ENCODE measurements at regions not wholly inside any gene's neighbourhood (a gene's known extent, or its start where the extent isn't known, plus 50 kb on each side); places are given as distances from the start of the nearest gene placed in this dataset.

GRCh38 chr7:9324513-9324912 is 891.1 kb downstream of the NXPH1 start:
- no peak overlapping the region for H3K9ac ChIP-seq (ENCODE audit: low read length)
- no peaks in the 10 kb centered on the region for H4K20me1 ChIP-seq (ENCODE audit: insufficient read depth, low read length)

GRCh38 chr7:9328296-9328695 is 894.9 kb downstream of the NXPH1 start:
- H3F3A ChIP-seq (ENCODE audit: insufficient read depth, low read length): no peaks in the 10 kb centered on the region

More at GRCh38 chr7:9324513-9324912, 891.1 kb downstream of the NXPH1 start:
- no peaks in the 10 kb centered on the region for H3K4me1 ChIP-seq (ENCODE audit: insufficient read depth, low read length, severe bottlenecking)
- H3K27ac ChIP-seq (ENCODE audit: low read depth, low read length, poor library complexity, severe bottlenecking): no peak overlapping the region
- no peak overlapping the region for H2AFZ ChIP-seq (ENCODE audit: low read length)
- H3K4me3 ChIP-seq (ENCODE audit: low read depth, low read length, poor library complexity, severe bottlenecking): no peak overlapping the region
- H3K9me3 ChIP-seq (ENCODE audit: low read length): no peaks in the 10 kb centered on the region
- H3K27me3 ChIP-seq (ENCODE audit: insufficient read depth, low read length): no peaks in the 10 kb centered on the region
- no peaks in the 10 kb centered on the region for H3K36me3 ChIP-seq (ENCODE audit: insufficient read depth, low read length)
- H3F3A ChIP-seq (ENCODE audit: insufficient read depth, low read length): no peaks in the 10 kb centered on the region
- TF ChIP-seq EZH2 (IDR thresholded peaks at IDR 0.05; ENCODE audit: borderline replicate concordance, low read length): no peak
- TF ChIP-seq CTCF (IDR thresholded peaks at IDR 0.05; ENCODE audit: low read length): no peak
- no peaks in the 10 kb centered on the region for H3K79me2 ChIP-seq (ENCODE audit: insufficient read depth, low read length)
- H3K4me2 ChIP-seq (ENCODE audit: low read length): no peak overlapping the region
- H3K9me2 ChIP-seq (ENCODE audit: low read depth, low read length): no peaks in the 10 kb centered on the region

GRCh38 chr7:9349625-9350024 is 916.2 kb downstream of the NXPH1 start:
- H2AFZ ChIP-seq (ENCODE audit: low read length): no peak overlapping the region
- H3K79me2 ChIP-seq (ENCODE audit: insufficient read depth, low read length): no peaks in the 10 kb centered on the region
- no peaks in the 10 kb centered on the region for H4K20me1 ChIP-seq (ENCODE audit: insufficient read depth, low read length)
- H3F3A ChIP-seq (ENCODE audit: insufficient read depth, low read length): no peaks in the 10 kb centered on the region
- H3K4me3 ChIP-seq (ENCODE audit: low read depth, low read length, poor library complexity, severe bottlenecking): no peak overlapping the region
- H3K9ac ChIP-seq (ENCODE audit: low read length): no peak overlapping the region
- no peaks in the 10 kb centered on the region for H3K36me3 ChIP-seq (ENCODE audit: insufficient read depth, low read length)
- no peak overlapping the region for H3K27ac ChIP-seq (ENCODE audit: low read depth, low read length, poor library complexity, severe bottlenecking)
- H3K9me3 ChIP-seq (ENCODE audit: low read length): no peaks in the 10 kb centered on the region
- no peaks in the 10 kb centered on the region for H3K4me1 ChIP-seq (ENCODE audit: insufficient read depth, low read length, severe bottlenecking)
- H3K27me3 ChIP-seq (ENCODE audit: insufficient read depth, low read length): no peaks in the 10 kb centered on the region
- H3K4me2 ChIP-seq (ENCODE audit: low read length): no peak overlapping the region
- no peak for TF ChIP-seq CTCF (IDR thresholded peaks at IDR 0.05; ENCODE audit: low read length)
- no peak for TF ChIP-seq EZH2 (IDR thresholded peaks at IDR 0.05; ENCODE audit: borderline replicate concordance, low read length)
- no peaks in the 10 kb centered on the region for H3K9me2 ChIP-seq (ENCODE audit: low read depth, low read length)

More at GRCh38 chr7:9328296-9328695, 894.9 kb downstream of the NXPH1 start:
- H2AFZ ChIP-seq (ENCODE audit: low read length): no peak overlapping the region
- no peaks in the 10 kb centered on the region for H3K27me3 ChIP-seq (ENCODE audit: insufficient read depth, low read length)
- H4K20me1 ChIP-seq (ENCODE audit: insufficient read depth, low read length): no peaks in the 10 kb centered on the region
- H3K9ac ChIP-seq (ENCODE audit: low read length): no peak overlapping the region
- H3K4me1 ChIP-seq (ENCODE audit: insufficient read depth, low read length, severe bottlenecking): no peaks in the 10 kb centered on the region
- no peaks in the 10 kb centered on the region for H3K9me2 ChIP-seq (ENCODE audit: low read depth, low read length)
- H3K36me3 ChIP-seq (ENCODE audit: insufficient read depth, low read length): no peaks in the 10 kb centered on the region
- no peak overlapping the region for H3K27ac ChIP-seq (ENCODE audit: low read depth, low read length, poor library complexity, severe bottlenecking)
- H3K79me2 ChIP-seq (ENCODE audit: insufficient read depth, low read length): no peaks in the 10 kb centered on the region
- no peak for TF ChIP-seq CTCF (IDR thresholded peaks at IDR 0.05; ENCODE audit: low read length)
- no peak for TF ChIP-seq EZH2 (IDR thresholded peaks at IDR 0.05; ENCODE audit: borderline replicate concordance, low read length)
- no peak overlapping the region for H3K4me2 ChIP-seq (ENCODE audit: low read length)
- H3K9me3 ChIP-seq (ENCODE audit: low read length): no peaks in the 10 kb centered on the region
- no peak overlapping the region for H3K4me3 ChIP-seq (ENCODE audit: low read depth, low read length, poor library complexity, severe bottlenecking)

Data from OCI-LY1 (cell line).